Activated CD4-positive, alpha-beta T cell treated with anti-CD3 and anti-CD28 coated beads for 36 hours (primary cell): ENCODE measurements at regions not wholly inside any gene's neighbourhood (a gene's known extent, or its start where the extent isn't known, plus 50 kb on each side); places are given as distances from the start of the nearest gene placed in this dataset.

ENCODE experiments used
- ATAC-seq: fragments of 200-7000 bp; cut with Tn5 transposase; one replicate; pipeline ENCODE4 v1.10.0; 2021; ENCODE audit warnings: mild to moderate bottlenecking, moderate library complexity
- CTCF ChIA-PET: fragments of 350-600 bp; sonication (Branson Sonifier 250); formaldehyde crosslinking; loops from one replicate; lab custom pipeline; 2021; ENCODE audit warnings: antibody characterized with exemption; lab: Charles Lee
- POLR2A ChIA-PET: fragments of 350-600 bp; sonication (Branson Sonifier 250); formaldehyde crosslinking; loops from one replicate; lab custom pipeline; 2021; ENCODE audit warnings: antibody characterized with exemption, inconsistent platforms; lab: Charles Lee
- DNase-seq: peaks from one replicate; pipeline ENCODE4 v3.0.0-alpha.2; 2020
- H3K27ac Mint-ChIP-seq: one replicate; pipeline ENCODE4 v1.8.0; 2021; ENCODE audit warnings: mixed read lengths
- H3K27me3 Mint-ChIP-seq: one replicate; pipeline ENCODE4 v1.8.0; 2021; ENCODE audit warnings: mixed read lengths
- H3K36me3 Mint-ChIP-seq: one replicate; pipeline ENCODE4 v1.8.0; 2021; ENCODE audit warnings: low read depth, mixed read lengths
- H3K4me1 Mint-ChIP-seq: one replicate; pipeline ENCODE4 v1.8.0; 2021; ENCODE audit warnings: mixed read lengths
- H3K4me3 Mint-ChIP-seq: one replicate; pipeline ENCODE4 v1.8.0; 2021; ENCODE audit warnings: mild to moderate bottlenecking, moderate library complexity, mixed read lengths
- H3K9me3 Mint-ChIP-seq: one replicate; pipeline ENCODE4 v1.8.0; 2021; ENCODE audit warnings: low read depth, mixed read lengths
- intact Hi-C, 2 experiments: fragments of 100-400 bp; cut with DNase I in 1 of 2; cut with micrococcal nuclease in 1 of 2; formaldehyde crosslinking; loops; one replicate each; pipeline versions ENCODE4 v1.14.2 to v1.15.1; 2022 to 2024; cut with DNase I, micrococcal nuclease

GRCh38 chr13:40292108-40292507, 374.3 kb downstream of the FOXO1 start:
- no peak for ATAC-seq
- Mint-ChIP-seq H3K27me3 (no peaks in the 10 kb centered on the region), H3K36me3 (peaks cover 2% of the 10 kb centered on the region), H3K27ac (no peak overlapping the region), H3K4me1 (peaks cover 18% of the 10 kb centered on the region), H3K9me3 (peaks cover 13% of the 10 kb centered on the region), H3K4me3 (no peak overlapping the region)
- CTCF ChIA-PET, result interaction anchor here (1.4 to 1.5 kb wide), 2 partner anchors 11 to 72 kb away, joined by 3 to 5 read pairs; no protein-coding TSS in a partner anchor
- intact Hi-C loops, result no loop called here
- POLR2A ChIA-PET, result no interaction called here
- DNase-seq, result no peak

- peaks cover 18% of the 10 kb centered on the region for H3K4me1 Mint-ChIP-seq
- H3K36me3 Mint-ChIP-seq, result peaks cover 2% of the 10 kb centered on the region
- CTCF ChIA-PET, result interaction anchor here (1.4 to 1.5 kb wide), 2 partner anchors 10 to 72 kb away, joined by 3 to 5 read pairs; no protein-coding TSS in a partner anchor
- peaks cover 13% of the 10 kb centered on the region for H3K9me3 Mint-ChIP-seq
- no peak overlapping the region for H3K27ac Mint-ChIP-seq
- H3K27me3 Mint-ChIP-seq, result no peaks in the 10 kb centered on the region
- POLR2A ChIA-PET, result no interaction called here
- intact Hi-C loops, result no loop called here
- DNase-seq, result no peak
- no peak overlapping the region for H3K4me3 Mint-ChIP-seq
- no peak for ATAC-seq
Measured at GRCh38 chr13:40292536-40292935, 373.9 kb downstream of the FOXO1 start.

- H3K9me3 Mint-ChIP-seq, result peaks cover 15% of the 10 kb centered on the region
- peaks cover 20% of the 10 kb centered on the region for H3K4me1 Mint-ChIP-seq
- H3K27ac Mint-ChIP-seq, result no peak overlapping the region
- no peaks in the 10 kb centered on the region for H3K27me3 Mint-ChIP-seq
- H3K4me3 Mint-ChIP-seq, result no peak overlapping the region
- ChIA-PET POLR2A (no interaction called here), CTCF (interaction anchor here (0.6 to 1.0 kb wide), 2 partner anchors 10 to 381 kb away, joined by 3 read pairs; no protein-coding TSS in a partner anchor)
- intact Hi-C loops, result no loop called here
- no peak for DNase-seq
- H3K36me3 Mint-ChIP-seq, result peaks cover 23% of the 10 kb centered on the region
- ATAC-seq, result no peak
Measured at GRCh38 chr13:40302351-40302750, 364.1 kb downstream of the FOXO1 start.

GRCh38 chr13:40304391-40304790, 362.1 kb downstream of the FOXO1 start:
- ChIA-PET CTCF (interaction anchor here (0.8 kb wide), 1 partner anchor 437 kb away, joined by 3 read pairs; no protein-coding TSS in a partner anchor), POLR2A (no interaction called here)
- H3K9me3 Mint-ChIP-seq, result peaks cover 15% of the 10 kb centered on the region
- H3K4me3 Mint-ChIP-seq, result no peak overlapping the region
- peaks cover 30% of the 10 kb centered on the region for H3K4me1 Mint-ChIP-seq
- no peaks in the 10 kb centered on the region for H3K27me3 Mint-ChIP-seq
- intact Hi-C loops, result no loop called here
- ATAC-seq (no peak), DNase-seq (no peak)
- H3K36me3 Mint-ChIP-seq, result peaks cover 23% of the 10 kb centered on the region
- H3K27ac Mint-ChIP-seq, result no peak overlapping the region

GRCh38 chr13:40306817-40307216, 359.6 kb downstream of the FOXO1 start:
- Mint-ChIP-seq H3K27me3 (no peaks in the 10 kb centered on the region), H3K4me1 (peaks cover 28% of the 10 kb centered on the region), H3K36me3 (peaks cover 23% of the 10 kb centered on the region), H3K27ac (peak overlapping the region; percentile 69), H3K4me3 (no peak overlapping the region), H3K9me3 (peaks cover 15% of the 10 kb centered on the region)
- ChIA-PET POLR2A (no interaction called here), CTCF (interaction anchor here (0.8 kb wide), 1 partner anchor 23 kb away, joined by 3 read pairs; no protein-coding TSS in a partner anchor)
- ATAC-seq (peak; percentile 95), DNase-seq (peak; percentile 81)
- intact Hi-C loops, result loop anchor here (5.0 kb wide), 2 partner anchors 355 to 360 kb away; partner anchors contain the start of gene FOXO1 (in 1 of the 2)

GRCh38 chr13:40309881-40310280, 356.6 kb downstream of the FOXO1 start:
- Mint-ChIP-seq H3K4me3 (no peak overlapping the region), H3K4me1 (peaks cover 50% of the 10 kb centered on the region), H3K27ac (no peak overlapping the region), H3K27me3 (no peaks in the 10 kb centered on the region), H3K36me3 (peaks cover 14% of the 10 kb centered on the region), H3K9me3 (peaks cover 9% of the 10 kb centered on the region)
- DNase-seq (no peak), ATAC-seq (no peak)
- ChIA-PET CTCF (interaction anchor here (1.4 kb wide), 1 partner anchor 62 kb away, joined by 4 read pairs; no protein-coding TSS in a partner anchor), POLR2A (no interaction called here)
- intact Hi-C loops, result loop anchor here (5.0 kb wide), 2 partner anchors 352 to 357 kb away; partner anchors contain the start of gene FOXO1 (in 1 of the 2)

GRCh38 chr13:40311356-40312101, 354.9 kb downstream of the FOXO1 start:
- Mint-ChIP-seq H3K4me3 (no peak overlapping the region), H3K27ac (no peak overlapping the region), H3K9me3 (peaks cover under 1% of the 10 kb centered on the region), H3K36me3 (peaks cover 3% of the 10 kb centered on the region), H3K4me1 (peaks cover 56% of the 10 kb centered on the region), H3K27me3 (no peaks in the 10 kb centered on the region)
- intact Hi-C loops, result no loop called here
- ATAC-seq (no peak), DNase-seq (no peak)
- ChIA-PET POLR2A (interaction anchor here (0.7 kb wide), 1 partner anchor 127 kb away, joined by 4 read pairs; no protein-coding TSS in a partner anchor), CTCF (interaction anchor here (1.3 kb wide), 1 partner anchor 243 kb away, joined by 3 read pairs; no protein-coding TSS in a partner anchor)

GRCh38 chr13:40313269-40314200, 352.9 kb downstream of the FOXO1 start:
- ChIA-PET POLR2A (no interaction called here), CTCF (no interaction called here)
- Mint-ChIP-seq H3K27me3 (no peaks in the 10 kb centered on the region), H3K36me3 (no peaks in the 10 kb centered on the region), H3K27ac (no peak overlapping the region), H3K4me1 (peaks cover 57% of the 10 kb centered on the region), H3K9me3 (no peaks in the 10 kb centered on the region), H3K4me3 (no peak overlapping the region)
- intact Hi-C loops, result loop anchor here (2.0 kb wide), 3 partner anchors 63 to 93 kb away; no protein-coding TSS in a partner anchor
- DNase-seq, result no peak
- no peak for ATAC-seq

- Mint-ChIP-seq H3K9me3 (no peaks in the 10 kb centered on the region), H3K27me3 (no peaks in the 10 kb centered on the region), H3K4me3 (peak overlapping the region; percentile 46), H3K4me1 (peaks cover 69% of the 10 kb centered on the region), H3K27ac (peak overlapping the region; percentile 63), H3K36me3 (no peaks in the 10 kb centered on the region)
- ChIA-PET CTCF (interaction anchor here (0.5 to 2.2 kb wide), 7 partner anchors 10 to 630 kb away, joined by 3 to 7 read pairs (median 3); no protein-coding TSS in a partner anchor), POLR2A (interaction anchor here (0.6 kb wide), 1 partner anchor 15 kb away, joined by 7 read pairs; no protein-coding TSS in a partner anchor)
- ATAC-seq (peak; percentile 82), DNase-seq (peak; percentile 79)
- intact Hi-C loops, result loop anchor here (2.0 kb wide), 3 partner anchors 65 to 95 kb away; no protein-coding TSS in a partner anchor
Measured at GRCh38 chr13:40315416-40316064, 350.9 kb downstream of the FOXO1 start.

GRCh38 chr13:40316301-40316700, 350.1 kb downstream of the FOXO1 start:
- DNase-seq, result peak; percentile 64
- intact Hi-C loops, result no loop called here
- ATAC-seq, result peak; percentile 64
- CTCF ChIA-PET, result interaction anchor here (0.6 to 2.2 kb wide), 4 partner anchors 9 to 247 kb away, joined by 3 to 7 read pairs (median 4); no protein-coding TSS in a partner anchor
- H3K4me3 Mint-ChIP-seq, result no peak overlapping the region
- no peaks in the 10 kb centered on the region for H3K36me3 Mint-ChIP-seq
- peak overlapping the region; percentile 63 for H3K27ac Mint-ChIP-seq
- H3K4me1 Mint-ChIP-seq, result peaks cover 69% of the 10 kb centered on the region
- POLR2A ChIA-PET, result no interaction called here
- H3K9me3 Mint-ChIP-seq, result no peaks in the 10 kb centered on the region
- no peaks in the 10 kb centered on the region for H3K27me3 Mint-ChIP-seq
